ENCODE measurements at regions not wholly inside any gene's neighbourhood (a gene's known extent, or its start where the extent isn't known, plus 50 kb on each side); places are given as distances from the start of the nearest gene placed in this dataset.

- CTCF ChIA-PET = no interaction called here
- Histone ChIP-seq H3K27ac (ENCODE audit: low read depth, low read length, poor library complexity, severe bottlenecking) (no peak overlapping the region), H3K9me3 (ENCODE audit: low read depth, low read length, poor library complexity, severe bottlenecking) (no peaks in the 10 kb centered on the region), H3K4me1 (ENCODE audit: insufficient read depth, low read length, poor library complexity, severe bottlenecking) (no peaks in the 10 kb centered on the region), H3K36me3 (ENCODE audit: insufficient read depth, low read length, poor library complexity, severe bottlenecking) (no peaks in the 10 kb centered on the region), H3K4me3 (ENCODE audit: low read depth, low read length, poor library complexity, severe bottlenecking) (no peak overlapping the region), H3K27me3 (replicated peaks; ENCODE audit: insufficient read depth, low read depth, low read length, poor library complexity) (no peaks in the 10 kb centered on the region)
- TF ChIP-seq CTCF (conservative IDR thresholded peaks at IDR 0.05; ENCODE audit: low read depth, low read length) (no peak), EZH2 (IDR thresholded peaks at IDR 0.05; ENCODE audit: borderline replicate concordance, low read depth, low read length, poor library complexity, severe bottlenecking) (no peak)
- no TSS peak for BruUV-seq (replicated peaks)
- DNase-seq (ENCODE audit: low spot score) = no peak
- POLR2A ChIA-PET (ENCODE audit: low non-redundant PET) = no interaction called here
- intact Hi-C loops (cut with micrococcal nuclease; ENCODE audit: unreplicated experiment) = no loop called here
These were observed 115.6 kb upstream of the LMO4 start for GRCh38 chr1:87213135-87213515.

- Histone ChIP-seq H3K36me3 (ENCODE audit: insufficient read depth, low read length, poor library complexity, severe bottlenecking) (no peaks in the 10 kb centered on the region), H3K27ac (ENCODE audit: low read depth, low read length, poor library complexity, severe bottlenecking) (no peak overlapping the region), H3K9me3 (ENCODE audit: low read depth, low read length, poor library complexity, severe bottlenecking) (no peaks in the 10 kb centered on the region), H3K4me3 (ENCODE audit: low read depth, low read length, poor library complexity, severe bottlenecking) (no peak overlapping the region), H3K4me1 (ENCODE audit: insufficient read depth, low read length, poor library complexity, severe bottlenecking) (no peaks in the 10 kb centered on the region), H3K27me3 (replicated peaks; ENCODE audit: insufficient read depth, low read depth, low read length, poor library complexity) (no peaks in the 10 kb centered on the region)
- BruUV-seq (replicated peaks) = no TSS peak
- DNase-seq (ENCODE audit: low spot score) = no peak
- intact Hi-C loops (cut with micrococcal nuclease; ENCODE audit: unreplicated experiment) = no loop called here
- ChIA-PET POLR2A (ENCODE audit: low non-redundant PET) (no interaction called here), CTCF (no interaction called here)
- TF ChIP-seq EZH2 (IDR thresholded peaks at IDR 0.05; ENCODE audit: borderline replicate concordance, low read depth, low read length, poor library complexity, severe bottlenecking) = no peak
These were observed 113.1 kb upstream of the LMO4 start for GRCh38 chr1:87215592-87215991.

- BruUV-seq (replicated peaks) = no TSS peak
- intact Hi-C loops (cut with micrococcal nuclease; ENCODE audit: unreplicated experiment) = no loop called here
- Histone ChIP-seq H3K27me3 (replicated peaks; ENCODE audit: insufficient read depth, low read depth, low read length, poor library complexity) (no peaks in the 10 kb centered on the region), H3K9me3 (ENCODE audit: low read depth, low read length, poor library complexity, severe bottlenecking) (no peaks in the 10 kb centered on the region), H3K36me3 (ENCODE audit: insufficient read depth, low read length, poor library complexity, severe bottlenecking) (no peaks in the 10 kb centered on the region), H3K4me1 (ENCODE audit: insufficient read depth, low read length, poor library complexity, severe bottlenecking) (no peaks in the 10 kb centered on the region), H3K27ac (ENCODE audit: low read depth, low read length, poor library complexity, severe bottlenecking) (no peak overlapping the region), H3K4me3 (ENCODE audit: low read depth, low read length, poor library complexity, severe bottlenecking) (no peak overlapping the region)
- TF ChIP-seq CTCF (conservative IDR thresholded peaks at IDR 0.05; ENCODE audit: low read depth, low read length) = no peak
- TF ChIP-seq EZH2 (IDR thresholded peaks at IDR 0.05; ENCODE audit: borderline replicate concordance, low read depth, low read length, poor library complexity, severe bottlenecking) = no peak
- DNase-seq (ENCODE audit: low spot score) = no peak
- CTCF ChIA-PET = no interaction called here
- POLR2A ChIA-PET (ENCODE audit: low non-redundant PET) = no interaction called here
These were observed 110.1 kb upstream of the LMO4 start for GRCh38 chr1:87218618-87219017.

- intact Hi-C loops (cut with micrococcal nuclease; ENCODE audit: unreplicated experiment) = no loop called here
- DNase-seq (ENCODE audit: low spot score) = no peak
- no TSS peak for BruUV-seq (replicated peaks)
- H3K36me3 ChIP-seq (ENCODE audit: insufficient read depth, low read length, poor library complexity, severe bottlenecking) = no peaks in the 10 kb centered on the region
- no peak overlapping the region for H3K4me3 ChIP-seq (ENCODE audit: low read depth, low read length, poor library complexity, severe bottlenecking)
- no peak for TF ChIP-seq CTCF (conservative IDR thresholded peaks at IDR 0.05; ENCODE audit: low read depth, low read length)
- no peak for TF ChIP-seq EZH2 (IDR thresholded peaks at IDR 0.05; ENCODE audit: borderline replicate concordance, low read depth, low read length, poor library complexity, severe bottlenecking)
- CTCF ChIA-PET = no interaction called here
- no peaks in the 10 kb centered on the region for H3K27me3 ChIP-seq (replicated peaks; ENCODE audit: insufficient read depth, low read depth, low read length, poor library complexity)
- H3K4me1 ChIP-seq (ENCODE audit: insufficient read depth, low read length, poor library complexity, severe bottlenecking) = no peaks in the 10 kb centered on the region
- no peak overlapping the region for H3K27ac ChIP-seq (ENCODE audit: low read depth, low read length, poor library complexity, severe bottlenecking)
- H3K9me3 ChIP-seq (ENCODE audit: low read depth, low read length, poor library complexity, severe bottlenecking) = no peaks in the 10 kb centered on the region
- POLR2A ChIA-PET (ENCODE audit: low non-redundant PET) = no interaction called here
These were observed 109.5 kb upstream of the LMO4 start for GRCh38 chr1:87219141-87219540.
